Subcutaneous abdominal adipose tissue (tissue), 5 donors: ENCODE measurements at regions not wholly inside any gene's neighbourhood (a gene's known extent, or its start where the extent isn't known, plus 50 kb on each side); places are given as distances from the start of the nearest gene placed in this dataset.
A peak's percentile ranks its signal among the peaks of the same experiment; 100 is the strongest.

Experiments
- H3K27ac ChIP-seq: one replicate; pipeline ENCODE4 v1.7.0; 2013; ENCODE audit warnings: low read depth, mild to moderate bottlenecking, inconsistent platforms, low read length, moderate library complexity
- H3K27me3 ChIP-seq, 5 donors: one replicate each; pipeline ENCODE4 v1.7.0; 2013; ENCODE audit warnings: low read length in 5 of 5, inconsistent platforms in 1 of 5; ENCODE audit not compliant: control insufficient read depth in 5 of 5, insufficient read depth in 4 of 5
- H3K36me3 ChIP-seq, 5 donors: one replicate each; pipeline ENCODE4 v1.7.0; 2013; ENCODE audit warnings: low read length in 5 of 5; ENCODE audit not compliant: control insufficient read depth in 5 of 5, insufficient read depth in 5 of 5
- H3K4me1 ChIP-seq, 5 donors: one replicate each; pipeline ENCODE4 v1.7.0; 2013; ENCODE audit warnings: low read length in 5 of 5, mild to moderate bottlenecking in 3 of 5, moderate library complexity in 1 of 5; ENCODE audit not compliant: control insufficient read depth in 5 of 5, insufficient read depth in 5 of 5
- H3K4me3 ChIP-seq, 5 donors: one replicate each; pipeline ENCODE4 v1.7.0; 2013; ENCODE audit warnings: low read length in 5 of 5, low read depth in 1 of 5
- H3K9ac ChIP-seq, 5 donors: one replicate each; pipeline ENCODE4 v1.7.0; 2013; ENCODE audit warnings: low read length in 5 of 5, mild to moderate bottlenecking in 4 of 5, moderate library complexity in 3 of 5
- H3K9me3 ChIP-seq, 5 donors: one replicate each; pipeline ENCODE4 v1.7.0; 2013; ENCODE audit warnings: low read length in 5 of 5; ENCODE audit not compliant: control insufficient read depth in 5 of 5
- donor health status: healthy.
- donor health status: healthy.
- donor health status: healthy.
- donor health status: healthy.
- donor health status: healthy.

GRCh38 chr7:431041-431440 is 88.6 kb downstream of the PDGFA start:
- Histone ChIP-seq H3K4me3 (no peak overlapping the region), H3K36me3 (no peaks in the 10 kb centered on the region), H3K9ac (no peak overlapping the region), H3K27ac (no peak overlapping the region), H3K4me1 (peaks cover 0 to 12% (median 5%) of the 10 kb centered on the region in 5 donors), H3K9me3 (no peaks in the 10 kb centered on the region), H3K27me3 (peaks cover 4 to 29% (median 13%) of the 10 kb centered on the region in 5 donors)

- Histone ChIP-seq H3K27me3 (peaks cover 4 to 27% (median 12%) of the 10 kb centered on the region in 5 donors), H3K27ac (no peak overlapping the region), H3K4me3 (no peak overlapping the region), H3K9me3 (no peaks in the 10 kb centered on the region), H3K4me1 (peaks cover 0 to 13% (median 5%) of the 10 kb centered on the region in 5 donors), H3K36me3 (no peaks in the 10 kb centered on the region), H3K9ac (no peak overlapping the region)
Observed at GRCh38 chr7:431658-432111, 88.0 kb downstream of the PDGFA start.

GRCh38 chr7:432256-432655 is 87.4 kb downstream of the PDGFA start:
- H3K27me3 ChIP-seq = peaks cover 4 to 26% (median 12%) of the 10 kb centered on the region in 5 donors
- no peak overlapping the region for H3K27ac ChIP-seq
- no peak overlapping the region for H3K4me3 ChIP-seq
- H3K36me3 ChIP-seq = no peaks in the 10 kb centered on the region
- no peaks in the 10 kb centered on the region for H3K9me3 ChIP-seq
- peaks cover 0 to 13% (median 5%) of the 10 kb centered on the region in 5 donors for H3K4me1 ChIP-seq
- no peak overlapping the region for H3K9ac ChIP-seq

- H3K27ac ChIP-seq = no peak overlapping the region
- H3K9me3 ChIP-seq = no peaks in the 10 kb centered on the region
- no peaks in the 10 kb centered on the region for H3K36me3 ChIP-seq
- H3K27me3 ChIP-seq = peaks cover 6 to 28% (median 12%) of the 10 kb centered on the region in 5 donors
- no peak overlapping the region for H3K9ac ChIP-seq
- peaks cover 0 to 13% (median 5%) of the 10 kb centered on the region in 5 donors for H3K4me1 ChIP-seq
- H3K4me3 ChIP-seq = no peak overlapping the region
Observed at GRCh38 chr7:432933-433332, 86.7 kb downstream of the PDGFA start.

- H3K27me3 ChIP-seq = peaks cover 8 to 30% (median 14%) of the 10 kb centered on the region in 5 donors
- H3K9me3 ChIP-seq = no peaks in the 10 kb centered on the region
- no peaks in the 10 kb centered on the region for H3K36me3 ChIP-seq
- no peak overlapping the region for H3K4me3 ChIP-seq
- no peak overlapping the region for H3K9ac ChIP-seq
- no peak overlapping the region for H3K27ac ChIP-seq
- peaks cover 0 to 13% (median 2%) of the 10 kb centered on the region in 5 donors for H3K4me1 ChIP-seq
Observed at GRCh38 chr7:433558-433957, 86.1 kb downstream of the PDGFA start.

GRCh38 chr7:434891-435629 is 84.6 kb downstream of the PDGFA start:
- H3K4me3 ChIP-seq = peak overlapping the region in 4 of 5 donors; percentile 42 to 51 (median 49)
- peaks cover 0 to 13% (median 1%) of the 10 kb centered on the region in 5 donors for H3K4me1 ChIP-seq
- H3K9me3 ChIP-seq = no peaks in the 10 kb centered on the region
- H3K27ac ChIP-seq = no peak overlapping the region
- peak overlapping the region in 2 of 5 donors; percentile 26 to 35 for H3K9ac ChIP-seq
- H3K27me3 ChIP-seq = peaks cover 8 to 30% (median 14%) of the 10 kb centered on the region in 5 donors
- no peaks in the 10 kb centered on the region for H3K36me3 ChIP-seq

GRCh38 chr7:435630-436366 is 83.8 kb downstream of the PDGFA start:
- H3K36me3 ChIP-seq = no peaks in the 10 kb centered on the region
- no peaks in the 10 kb centered on the region for H3K9me3 ChIP-seq
- no peak overlapping the region for H3K9ac ChIP-seq
- H3K27ac ChIP-seq = no peak overlapping the region
- H3K4me3 ChIP-seq = peak overlapping the region in 4 of 5 donors; percentile 42 to 51 (median 49)
- peaks cover 8 to 30% (median 14%) of the 10 kb centered on the region in 5 donors for H3K27me3 ChIP-seq
- H3K4me1 ChIP-seq = peaks cover 0 to 13% (median 1%) of the 10 kb centered on the region in 5 donors

GRCh38 chr7:436367-437128 is 83.1 kb downstream of the PDGFA start:
- Histone ChIP-seq H3K27me3 (peaks cover 8 to 30% (median 18%) of the 10 kb centered on the region in 5 donors), H3K9ac (no peak overlapping the region), H3K4me3 (no peak overlapping the region), H3K9me3 (no peaks in the 10 kb centered on the region), H3K4me1 (peaks cover 0 to 13% (median 1%) of the 10 kb centered on the region in 5 donors), H3K27ac (no peak overlapping the region), H3K36me3 (no peaks in the 10 kb centered on the region)

- Histone ChIP-seq H3K27ac (no peak overlapping the region), H3K4me1 (peaks cover 0 to 13% (median 1%) of the 10 kb centered on the region in 5 donors), H3K36me3 (no peaks in the 10 kb centered on the region), H3K9me3 (no peaks in the 10 kb centered on the region), H3K9ac (no peak overlapping the region), H3K27me3 (peaks cover 11 to 30% (median 19%) of the 10 kb centered on the region in 5 donors), H3K4me3 (no peak overlapping the region)
Observed at GRCh38 chr7:437329-438251, 82.1 kb downstream of the PDGFA start.
